Skeletal muscle tissue (tissue), 3 donors: ENCODE measurements at regions not wholly inside any gene's neighbourhood (a gene's known extent, or its start where the extent isn't known, plus 50 kb on each side); places are given as distances from the start of the nearest gene placed in this dataset.
A peak's percentile ranks its signal among the peaks of the same experiment; 100 is the strongest.
"Not testable (repeated sequence)": the region's sequence is repeated elsewhere in the genome, so short reads cannot be mapped to it uniquely, and the experiment has no call there.

ENCODE experiments used
- H3K27ac ChIP-seq: one replicate; pipeline ENCODE4 v1.7.0; 2013; ENCODE audit warnings: mild to moderate bottlenecking, low read depth, low read length, inconsistent platforms
- H3K27me3 ChIP-seq, 3 donors: one replicate each; pipeline ENCODE4 v1.7.0; 2013; ENCODE audit warnings: low read length in 3 of 3; ENCODE audit not compliant: control insufficient read depth in 3 of 3, insufficient read depth in 3 of 3
- H3K36me3 ChIP-seq, 3 donors: one replicate each; pipeline ENCODE4 v1.7.0; 2013; ENCODE audit warnings: low read length in 3 of 3; ENCODE audit not compliant: control insufficient read depth in 3 of 3, insufficient read depth in 3 of 3
- H3K4me1 ChIP-seq, 3 donors: one replicate each; pipeline ENCODE4 v1.7.0; 2013; ENCODE audit warnings: low read length in 3 of 3, mild to moderate bottlenecking in 3 of 3; ENCODE audit not compliant: control insufficient read depth in 3 of 3, insufficient read depth in 3 of 3
- H3K4me3 ChIP-seq, 3 donors: one replicate each; pipeline ENCODE4 v1.7.0; 2013; ENCODE audit warnings: low read length in 3 of 3
- H3K9ac ChIP-seq, 3 donors: one replicate each; pipeline ENCODE4 v1.7.0; 2013; ENCODE audit warnings: low read length in 3 of 3, mild to moderate bottlenecking in 3 of 3, moderate library complexity in 2 of 3, low read depth in 1 of 3
- H3K9me3 ChIP-seq, 3 donors: one replicate each; pipeline ENCODE4 v1.7.0; 2013; ENCODE audit warnings: low read length in 3 of 3; ENCODE audit not compliant: control insufficient read depth in 3 of 3
- donor health status: Osteomylitis.

DNA sequence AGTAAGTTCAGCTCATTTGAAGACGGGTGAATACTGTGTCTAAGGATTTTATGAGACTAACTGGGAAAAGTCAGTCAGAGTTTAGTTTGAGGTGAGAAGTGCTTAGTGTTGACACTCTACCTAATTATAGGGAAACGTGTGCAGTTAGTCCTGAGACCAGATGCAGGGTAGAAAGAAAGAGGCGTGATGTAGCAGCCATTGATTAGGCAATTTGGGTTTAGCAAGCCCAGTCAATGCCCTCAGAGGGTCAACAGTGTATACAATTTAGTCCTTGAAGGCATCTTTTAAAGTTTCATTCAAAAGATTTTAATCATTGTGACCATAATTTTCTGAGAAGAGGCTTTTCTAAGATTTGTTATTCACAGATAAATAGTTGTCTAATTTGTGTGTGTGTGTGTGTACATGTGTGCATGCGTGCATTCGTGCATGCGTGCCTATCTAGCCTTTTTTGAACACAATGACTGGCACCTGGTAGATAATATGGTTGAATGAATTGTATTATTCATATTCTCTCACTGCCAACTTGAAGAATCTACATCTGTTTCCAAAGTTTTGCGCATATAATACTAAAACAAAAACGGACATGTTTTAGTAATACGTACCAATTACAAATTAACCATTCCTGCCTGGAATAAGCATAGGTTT, 332.9 kb downstream of the SRGAP2C start:
- Histone ChIP-seq H3K27me3 (peaks cover 7 to 13% (median 12%) of the 10 kb centered on the region in 3 donors), H3K36me3 (no peaks in the 10 kb centered on the region), H3K9me3 (peaks cover 0 to 4% (median 0%) of the 10 kb centered on the region in 3 donors), H3K4me1 (no peaks in the 10 kb centered on the region), H3K27ac (no peak overlapping the region), H3K9ac (no peak overlapping the region), H3K4me3 (no peak overlapping the region)

DNA sequence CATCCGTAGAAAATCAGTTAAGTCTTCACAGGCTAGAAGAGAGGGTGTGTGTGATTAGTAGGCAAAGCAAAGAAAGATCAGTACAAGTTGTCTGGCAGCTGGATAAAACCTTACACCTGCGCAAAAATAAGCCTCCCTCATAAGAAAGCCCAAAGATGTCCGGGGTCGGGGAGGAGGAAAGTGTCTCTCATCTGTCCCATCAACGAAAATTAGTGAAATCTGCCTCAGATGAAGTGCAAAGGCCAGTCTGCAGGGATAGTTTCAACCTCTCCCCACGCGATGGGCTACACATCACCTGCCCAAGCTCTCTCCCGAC, 333.9 kb downstream of the SRGAP2C start:
- Histone ChIP-seq H3K27me3 (peaks cover 7 to 13% (median 12%) of the 10 kb centered on the region in 3 donors), H3K36me3 (no peaks in the 10 kb centered on the region), H3K27ac (no peak overlapping the region), H3K4me3 (peak overlapping the region in 1 of 3 donors; percentile 48), H3K9me3 (no peaks in the 10 kb centered on the region), H3K9ac (no peak overlapping the region), H3K4me1 (no peaks in the 10 kb centered on the region)

- H3K27ac ChIP-seq, result no peak overlapping the region
These were observed 334.4 kb downstream of the SRGAP2C start for GRCh38 chr1:121519042-121519755.

GRCh38 chr1:121519756-121520286, 335.0 kb downstream of the SRGAP2C start:
- H3K4me1 ChIP-seq, H3K36me3 ChIP-seq, H3K9ac ChIP-seq, H3K27ac ChIP-seq, H3K9me3 ChIP-seq: not testable (repeated sequence)
- H3K27me3 ChIP-seq, result peaks cover 7 to 13% (median 12%) of the 10 kb centered on the region in 3 donors
- peak overlapping the region in 1 of 3 donors; percentile 51 for H3K4me3 ChIP-seq

More at GRCh38 chr1:121519042-121519755, 334.4 kb downstream of the SRGAP2C start:
- Histone ChIP-seq H3K4me3 (peak overlapping the region in 1 of 3 donors; percentile 51), H3K36me3 (no peaks in the 10 kb centered on the region), H3K9ac (no peak overlapping the region), H3K27me3 (peaks cover 7 to 13% (median 12%) of the 10 kb centered on the region in 3 donors), H3K9me3 (no peaks in the 10 kb centered on the region), H3K4me1 (no peaks in the 10 kb centered on the region)

- Histone ChIP-seq H3K36me3 (no peaks in the 10 kb centered on the region), H3K4me3 (no peak overlapping the region), H3K9me3 (no peaks in the 10 kb centered on the region), H3K27ac (no peak overlapping the region), H3K4me1 (no peaks in the 10 kb centered on the region), H3K27me3 (peaks cover 7 to 13% (median 12%) of the 10 kb centered on the region in 3 donors), H3K9ac (no peak overlapping the region)
These were observed 337.4 kb downstream of the SRGAP2C start for GRCh38 chr1:121522061-121522759.

DNA sequence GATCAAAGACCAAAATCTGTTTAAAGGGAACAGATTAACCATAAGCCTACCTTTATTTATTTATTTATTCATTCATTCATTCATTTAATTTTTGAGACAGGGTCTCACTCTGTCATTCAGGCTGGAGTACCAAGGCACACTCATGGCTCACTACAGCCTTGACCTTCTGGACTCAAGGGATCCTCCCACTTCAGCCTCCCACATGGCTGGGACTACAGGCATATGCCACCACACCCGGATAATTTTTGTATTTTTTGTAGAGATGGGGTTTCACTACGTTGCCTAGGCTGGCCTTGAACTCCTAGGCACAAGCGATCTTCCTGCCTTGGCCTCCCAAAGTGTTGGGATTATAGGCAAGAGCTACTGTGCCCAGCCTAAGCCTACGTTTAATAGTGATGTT, 338.3 kb downstream of the SRGAP2C start:
- not testable (repeated sequence) for H3K9ac ChIP-seq, H3K4me1 ChIP-seq, H3K27ac ChIP-seq, H3K4me3 ChIP-seq, H3K36me3 ChIP-seq, H3K9me3 ChIP-seq
- peaks cover 7 to 12% (median 10%) of the 10 kb centered on the region in 3 donors for H3K27me3 ChIP-seq

- Histone ChIP-seq H3K27me3 (no peaks in the 10 kb centered on the region), H3K4me3 (no peak overlapping the region), H3K9me3 (no peaks in the 10 kb centered on the region), H3K9ac (no peak overlapping the region), H3K27ac (no peak overlapping the region), H3K4me1 (no peaks in the 10 kb centered on the region), H3K36me3 (no peaks in the 10 kb centered on the region)
These were observed 340.6 kb downstream of the SRGAP2C start for GRCh38 chr1:121525355-121525754.

- H3K9ac ChIP-seq, H3K4me3 ChIP-seq, H3K36me3 ChIP-seq, H3K4me1 ChIP-seq, H3K9me3 ChIP-seq, H3K27me3 ChIP-seq, H3K27ac ChIP-seq: not testable (repeated sequence)
These were observed 344.2 kb downstream of the SRGAP2C start for GRCh38 chr1:121528958-121529357.

- not testable (repeated sequence) for H3K36me3 ChIP-seq, H3K9ac ChIP-seq, H3K27ac ChIP-seq, H3K9me3 ChIP-seq, H3K4me1 ChIP-seq, H3K4me3 ChIP-seq, H3K27me3 ChIP-seq
These were observed 345.3 kb downstream of the SRGAP2C start for GRCh38 chr1:121530026-121530425.

DNA sequence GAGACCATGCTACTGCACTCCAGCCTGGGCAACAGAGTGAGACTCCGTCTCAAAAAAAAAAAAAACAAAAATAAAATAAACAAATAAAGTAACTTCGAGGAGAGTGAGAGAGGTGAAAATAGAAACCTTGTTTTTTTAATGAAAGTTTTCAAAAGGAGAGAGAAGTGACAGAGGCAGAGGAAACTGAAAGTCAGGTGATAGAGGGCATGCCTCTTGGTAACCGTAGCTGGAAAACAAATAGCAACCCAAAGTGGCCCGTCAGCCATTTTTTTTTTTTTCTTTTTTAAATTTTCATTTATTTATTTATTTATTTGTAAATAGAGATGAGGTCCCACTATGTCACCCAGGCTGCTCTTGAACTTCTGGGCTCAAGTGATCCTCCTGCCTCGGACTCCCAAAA, 347.0 kb downstream of the SRGAP2C start:
- H3K4me3 ChIP-seq, H3K9me3 ChIP-seq, H3K36me3 ChIP-seq, H3K4me1 ChIP-seq, H3K27me3 ChIP-seq, H3K9ac ChIP-seq, H3K27ac ChIP-seq: not testable (repeated sequence)
